OCI-LY3 (cell line): ENCODE measurements at regions not wholly inside any gene's neighbourhood (a gene's known extent, or its start where the extent isn't known, plus 50 kb on each side); places are given as distances from the start of the nearest gene placed in this dataset.

ENCODE experiments used
- H2AFZ ChIP-seq: fragments of 200-600, 300-600 bp; shearing (Covaris generic); 2 replicates; pipeline ENCODE4 v1.6.0; 2014; ENCODE audit warnings: antibody characterized with exemption, low read depth, low read length
- H3K27ac ChIP-seq: fragments of 200-600, 300-600 bp; sonication (generic); 2 replicates; pipeline ENCODE4 v1.5.1; 2014; ENCODE audit warnings: mild to moderate bottlenecking, low read length, moderate library complexity, mixed read lengths
- H3K27me3 ChIP-seq: fragments of 200-600, 300-600 bp; sonication (generic); 2 replicates; pipeline ENCODE4 v1.6.1; 2014; ENCODE audit warnings: low read depth, low read length, mixed read lengths
- H3K36me3 ChIP-seq: fragments of 200-600, 300-600 bp; sonication (generic); replicated peaks from 2 replicates; pipeline ENCODE3; 2014; ENCODE audit warnings: low read depth, low read length, mixed read lengths
- H3K4me1 ChIP-seq: fragments of 300-600, 200-600 bp; sonication (generic); 2 replicates; pipeline ENCODE4 v1.6.1; 2014; ENCODE audit warnings: low read length, mixed read lengths
- H3K4me2 ChIP-seq: fragments of 200-600, 300-600 bp; sonication (generic); 2 replicates; pipeline ENCODE4 v1.6.1; 2014; ENCODE audit warnings: low read length, mixed read lengths
- H3K4me3 ChIP-seq: fragments of 300-600, 200-600 bp; sonication (generic); 2 replicates; pipeline ENCODE4 v1.5.1; 2014; ENCODE audit warnings: antibody characterized with exemption, mild to moderate bottlenecking, low read length, moderate library complexity
- H3K79me2 ChIP-seq: fragments of 300-600, 200-600 bp; shearing (Covaris generic); 2 replicates; pipeline ENCODE4 v1.6.1; 2014; ENCODE audit warnings: mild to moderate bottlenecking, low read length, mixed read lengths
- H3K9ac ChIP-seq: fragments of 300-600, 200-600 bp; shearing (Covaris generic); 2 replicates; pipeline ENCODE4 v1.6.0; 2014; ENCODE audit warnings: mild to moderate bottlenecking, low read length, moderate library complexity
- H3K9me3 ChIP-seq: fragments of 200-600, 300-600 bp; shearing (Covaris generic); 2 replicates; pipeline ENCODE4 v1.6.1; 2014; ENCODE audit warnings: low read length, mixed read lengths; ENCODE audit not compliant: insufficient read depth
- H4K20me1 ChIP-seq: fragments of 200-600, 300-600 bp; sonication (generic); 2 replicates; pipeline ENCODE4 v1.6.1; 2016; ENCODE audit warnings: low read length, mixed read lengths; ENCODE audit not compliant: insufficient read depth
- EZH2phosphoT487 ChIP-seq: fragments of 200-600 bp; shearing (Covaris generic); IDR thresholded peaks from 2 replicates; pipeline ENCODE4 v1.6.1; 2018; ENCODE audit warnings: antibody characterized with exemption, mixed run types, low read depth
- TF ChIP-seq, protein P1 (sequence below): fragments of 200-600, 300-600 bp; sonication (generic); IDR thresholded peaks from 2 replicates; pipeline ENCODE4 v1.5.1; 2014; ENCODE audit warnings: antibody characterized with exemption, low read length, low read depth

DNA sequence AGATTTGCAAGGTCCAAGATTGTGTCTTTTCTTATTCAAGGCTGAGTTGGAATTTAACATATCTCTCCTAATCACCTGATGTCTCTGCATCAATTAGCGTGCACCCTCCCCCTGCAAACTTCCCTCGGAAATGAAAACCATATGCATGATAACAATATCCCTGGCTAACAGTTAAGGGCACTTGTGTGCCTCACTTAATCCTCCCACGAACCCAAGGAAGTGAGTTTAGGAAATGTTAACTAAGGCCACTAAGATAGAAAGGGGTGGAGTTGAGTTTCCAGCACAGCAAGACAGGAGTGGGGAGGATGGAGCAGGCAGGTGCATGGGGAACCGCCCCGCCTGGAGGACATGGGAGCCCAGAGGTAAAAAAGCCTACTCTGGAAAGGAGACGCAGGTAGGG is 52.4 kb upstream of the PTMA start:
- H3K9ac ChIP-seq = no peak overlapping the region
- no peaks in the 10 kb centered on the region for H3K4me1 ChIP-seq
- no peaks in the 10 kb centered on the region for H3K27me3 ChIP-seq
- H2AFZ ChIP-seq = no peak overlapping the region
- no peaks in the 10 kb centered on the region for H3K79me2 ChIP-seq
- no peak overlapping the region for H3K4me2 ChIP-seq
- H3K4me3 ChIP-seq = no peak overlapping the region
- no peak for TF ChIP-seq EZH2phosphoT487
- TF ChIP-seq, protein P1, sequence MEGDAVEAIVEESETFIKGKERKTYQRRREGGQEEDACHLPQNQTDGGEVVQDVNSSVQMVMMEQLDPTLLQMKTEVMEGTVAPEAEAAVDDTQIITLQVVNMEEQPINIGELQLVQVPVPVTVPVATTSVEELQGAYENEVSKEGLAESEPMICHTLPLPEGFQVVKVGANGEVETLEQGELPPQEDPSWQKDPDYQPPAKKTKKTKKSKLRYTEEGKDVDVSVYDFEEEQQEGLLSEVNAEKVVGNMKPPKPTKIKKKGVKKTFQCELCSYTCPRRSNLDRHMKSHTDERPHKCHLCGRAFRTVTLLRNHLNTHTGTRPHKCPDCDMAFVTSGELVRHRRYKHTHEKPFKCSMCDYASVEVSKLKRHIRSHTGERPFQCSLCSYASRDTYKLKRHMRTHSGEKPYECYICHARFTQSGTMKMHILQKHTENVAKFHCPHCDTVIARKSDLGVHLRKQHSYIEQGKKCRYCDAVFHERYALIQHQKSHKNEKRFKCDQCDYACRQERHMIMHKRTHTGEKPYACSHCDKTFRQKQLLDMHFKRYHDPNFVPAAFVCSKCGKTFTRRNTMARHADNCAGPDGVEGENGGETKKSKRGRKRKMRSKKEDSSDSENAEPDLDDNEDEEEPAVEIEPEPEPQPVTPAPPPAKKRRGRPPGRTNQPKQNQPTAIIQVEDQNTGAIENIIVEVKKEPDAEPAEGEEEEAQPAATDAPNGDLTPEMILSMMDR = no peak
- H3K9me3 ChIP-seq = no peaks in the 10 kb centered on the region
- H3K36me3 ChIP-seq = no peaks in the 10 kb centered on the region
- H3K27ac ChIP-seq = no peak overlapping the region
- H4K20me1 ChIP-seq = no peaks in the 10 kb centered on the region
